Prostate gland (tissue), 2 donors: ENCODE measurements at regions not wholly inside any gene's neighbourhood (a gene's known extent, or its start where the extent isn't known, plus 50 kb on each side); places are given as distances from the start of the nearest gene placed in this dataset.

Experiments
- POLR2AphosphoS5 ChIP-seq: sonication (generic); formaldehyde crosslinking; IDR thresholded peaks from one replicate; pipeline ENCODE4 v1.6.1; 2017; ENCODE audit warnings: antibody characterized with exemption
- TF ChIP-seq, protein P1 (sequence below), 4 experiments: fragments of 200-600 bp in 2 of 4; fragments of 450-650 bp in 2 of 4; sonication (generic) in 2 of 4; IDR thresholded peaks; 1 replicate in 3 of 4; 2 replicates in 1 of 4; pipeline ENCODE4 v1.5.1; 2016 to 2019; ENCODE audit warnings: antibody characterized with exemption in 4 of 4, mild to moderate bottlenecking in 2 of 4, moderate library complexity in 2 of 4

DNA sequence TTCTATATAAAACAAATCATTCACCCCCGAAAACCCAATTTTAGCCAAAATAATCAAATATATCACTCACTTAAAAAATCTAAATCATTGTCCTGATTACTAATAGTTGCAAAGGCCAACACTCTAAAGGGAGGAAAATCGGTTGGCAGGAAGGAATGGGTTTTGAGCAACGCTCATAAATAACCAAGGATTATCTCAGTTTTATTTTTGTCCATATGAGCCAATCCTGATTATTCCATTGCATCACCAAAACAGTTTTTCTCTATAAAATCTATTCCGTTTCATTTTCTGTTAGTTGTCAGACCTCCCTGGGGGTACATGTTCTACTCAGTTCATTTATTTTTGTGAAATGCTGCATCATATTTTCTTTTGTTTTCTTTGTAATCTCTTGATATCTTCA is 174.1 kb downstream of the LRATD1 start:
- TF ChIP-seq, protein P1, sequence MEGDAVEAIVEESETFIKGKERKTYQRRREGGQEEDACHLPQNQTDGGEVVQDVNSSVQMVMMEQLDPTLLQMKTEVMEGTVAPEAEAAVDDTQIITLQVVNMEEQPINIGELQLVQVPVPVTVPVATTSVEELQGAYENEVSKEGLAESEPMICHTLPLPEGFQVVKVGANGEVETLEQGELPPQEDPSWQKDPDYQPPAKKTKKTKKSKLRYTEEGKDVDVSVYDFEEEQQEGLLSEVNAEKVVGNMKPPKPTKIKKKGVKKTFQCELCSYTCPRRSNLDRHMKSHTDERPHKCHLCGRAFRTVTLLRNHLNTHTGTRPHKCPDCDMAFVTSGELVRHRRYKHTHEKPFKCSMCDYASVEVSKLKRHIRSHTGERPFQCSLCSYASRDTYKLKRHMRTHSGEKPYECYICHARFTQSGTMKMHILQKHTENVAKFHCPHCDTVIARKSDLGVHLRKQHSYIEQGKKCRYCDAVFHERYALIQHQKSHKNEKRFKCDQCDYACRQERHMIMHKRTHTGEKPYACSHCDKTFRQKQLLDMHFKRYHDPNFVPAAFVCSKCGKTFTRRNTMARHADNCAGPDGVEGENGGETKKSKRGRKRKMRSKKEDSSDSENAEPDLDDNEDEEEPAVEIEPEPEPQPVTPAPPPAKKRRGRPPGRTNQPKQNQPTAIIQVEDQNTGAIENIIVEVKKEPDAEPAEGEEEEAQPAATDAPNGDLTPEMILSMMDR (IDR thresholded peaks at IDR 0.05): no peak
- no peak for TF ChIP-seq POLR2AphosphoS5
